ENCODE measurements at regions not wholly inside any gene's neighbourhood (a gene's known extent, or its start where the extent isn't known, plus 50 kb on each side); places are given as distances from the start of the nearest gene placed in this dataset.

- no peaks in the 10 kb centered on the region for H3K79me2 ChIP-seq (ENCODE audit: control insufficient read depth, insufficient read depth, low read length)
- DNase-seq (ENCODE audit: low read depth, low spot score) (no peak), FAIRE-seq (no peak)
- H3K4me2 ChIP-seq (ENCODE audit: insufficient read depth, low read length), result no peak overlapping the region
- no peak overlapping the region for H2AFZ ChIP-seq (ENCODE audit: low read depth, low read length)
- no peaks in the 10 kb centered on the region for H3K27me3 ChIP-seq (ENCODE audit: control insufficient read depth in 2 of 2, insufficient read depth in 2 of 2, low read length in 2 of 2)
- TF ChIP-seq POLR2A (IDR thresholded peaks at IDR 0.05; ENCODE audit: low read depth, low read length), result no peak
- no peak for TF ChIP-seq POLR2AphosphoS5 (IDR thresholded peaks at IDR 0.05; ENCODE audit: insufficient read depth, low read depth, low read length)
- peak; percentile 26 for TF ChIP-seq GATA2 (IDR thresholded peaks at IDR 0.05; ENCODE audit: insufficient read depth, insufficient read length, low read depth, low read length)
- intact Hi-C loops (cut with micrococcal nuclease), result loop anchor here (5.0 to 10.0 kb wide), 2 partner anchors 186 to 438 kb away; no protein-coding TSS in a partner anchor
- H3K4me1 ChIP-seq (ENCODE audit: control insufficient read depth, extremely low read depth, insufficient read depth, low read length), result peaks cover 11% of the 10 kb centered on the region
- H4K20me1 ChIP-seq (replicated peaks; ENCODE audit: control insufficient read depth, extremely low read depth, insufficient read depth, low read length), result no peaks in the 10 kb centered on the region
- ChIA-PET CTCF (no interaction called here), POLR2A (no interaction called here)
- no peak overlapping the region for H3K4me3 ChIP-seq (replicated peaks in 1 of 3; ENCODE audit: insufficient read depth in 1 of 3, low read depth in 1 of 3, low read length in 3 of 3)
- dilution Hi-C loops (cut with MboI; ENCODE audit: extremely low pct_ligation_motif_present, low sequenced_read_pairs), result no loop called here
- BruUV-seq (replicated peaks), result no TSS peak
- no peaks in the 10 kb centered on the region for H3K9me3 ChIP-seq (replicated peaks; ENCODE audit: control insufficient read depth, insufficient read depth, low read length)
- no peak overlapping the region for H3K27ac ChIP-seq (ENCODE audit: insufficient read depth, low read depth, low read length)
- no peaks in the 10 kb centered on the region for H3K36me3 ChIP-seq (ENCODE audit: control insufficient read depth in 2 of 2, extremely low read depth in 1 of 2, insufficient read depth in 2 of 2, low read length in 2 of 2)
- no peaks in the 10 kb centered on the region for H3K9me1 ChIP-seq (replicated peaks; ENCODE audit: control insufficient read depth, extremely low read depth, insufficient read depth, low read length)
- H3K9ac ChIP-seq (replicated peaks; ENCODE audit: extremely low read depth, insufficient read depth, low read length), result no peak overlapping the region
Measured at GRCh38 chr17:52606590-52606989, 448.1 kb upstream of the CA10 start.

GRCh38 chr17:52606098-52606497 is 447.6 kb upstream of the CA10 start:
- TF ChIP-seq MYC (IDR thresholded peaks at IDR 0.05; ENCODE audit: low read depth, low read length), result no peak
- TF ChIP-seq POLR2A (IDR thresholded peaks at IDR 0.05; ENCODE audit: low read depth, low read length), result no peak
- TF ChIP-seq POLR2AphosphoS5 (IDR thresholded peaks at IDR 0.05; ENCODE audit: insufficient read depth, low read depth, low read length), result no peak
- TF ChIP-seq JUN (IDR thresholded peaks at IDR 0.05; ENCODE audit: borderline replicate concordance, insufficient read depth, insufficient read length, low read depth), result no peak
- TF ChIP-seq EZH2 (IDR thresholded peaks at IDR 0.05; ENCODE audit: borderline replicate concordance, low read depth, low read length, severe bottlenecking), result no peak
- TF ChIP-seq, protein P1, sequence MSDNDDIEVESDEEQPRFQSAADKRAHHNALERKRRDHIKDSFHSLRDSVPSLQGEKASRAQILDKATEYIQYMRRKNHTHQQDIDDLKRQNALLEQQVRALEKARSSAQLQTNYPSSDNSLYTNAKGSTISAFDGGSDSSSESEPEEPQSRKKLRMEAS (IDR thresholded peaks at IDR 0.05; ENCODE audit: insufficient read depth, insufficient read length), result no peak
- TF ChIP-seq CTCF (IDR thresholded peaks at IDR 0.05; ENCODE audit: extremely low read depth in 1 of 2, insufficient read depth in 1 of 2, low read depth in 1 of 2, low read length in 2 of 2), result no peak
- no peak for TF ChIP-seq FOS (IDR thresholded peaks at IDR 0.05; ENCODE audit: borderline replicate concordance, insufficient read depth, low read length)
- no peak for TF ChIP-seq GATA2 (IDR thresholded peaks at IDR 0.05; ENCODE audit: insufficient read depth, insufficient read length, low read depth, low read length)
- Histone ChIP-seq H3K4me1 (ENCODE audit: control insufficient read depth, extremely low read depth, insufficient read depth, low read length) (peaks cover 11% of the 10 kb centered on the region), H3K9ac (replicated peaks; ENCODE audit: extremely low read depth, insufficient read depth, low read length) (no peak overlapping the region), H3K9me1 (replicated peaks; ENCODE audit: control insufficient read depth, extremely low read depth, insufficient read depth, low read length) (no peaks in the 10 kb centered on the region), H3K79me2 (ENCODE audit: control insufficient read depth, insufficient read depth, low read length) (no peaks in the 10 kb centered on the region), H3K27me3 (ENCODE audit: control insufficient read depth in 2 of 2, insufficient read depth in 2 of 2, low read length in 2 of 2) (no peaks in the 10 kb centered on the region), H3K4me3 (replicated peaks in 1 of 3; ENCODE audit: insufficient read depth in 1 of 3, low read depth in 1 of 3, low read length in 3 of 3) (no peak overlapping the region), H3K36me3 (ENCODE audit: control insufficient read depth in 2 of 2, extremely low read depth in 1 of 2, insufficient read depth in 2 of 2, low read length in 2 of 2) (no peaks in the 10 kb centered on the region), H3K27ac (ENCODE audit: insufficient read depth, low read depth, low read length) (no peak overlapping the region), H2AFZ (ENCODE audit: low read depth, low read length) (no peak overlapping the region), H4K20me1 (replicated peaks; ENCODE audit: control insufficient read depth, extremely low read depth, insufficient read depth, low read length) (no peaks in the 10 kb centered on the region), H3K9me3 (replicated peaks; ENCODE audit: control insufficient read depth, insufficient read depth, low read length) (no peaks in the 10 kb centered on the region), H3K4me2 (ENCODE audit: insufficient read depth, low read length) (no peak overlapping the region)
- dilution Hi-C loops (cut with MboI; ENCODE audit: extremely low pct_ligation_motif_present, low sequenced_read_pairs) (no loop called here), intact Hi-C loops (cut with micrococcal nuclease) (loop anchor here (5.0 to 10.0 kb wide), 2 partner anchors 186 to 439 kb away; no protein-coding TSS in a partner anchor)
- CTCF ChIA-PET, result no interaction called here
- BruUV-seq (replicated peaks), result no TSS peak
- DNase-seq (ENCODE audit: low read depth, low spot score), result peak; percentile 60
- peak; percentile 77 for FAIRE-seq
- POLR2A ChIA-PET, result no interaction called here
